ENCODE measurements at regions not wholly inside any gene's neighbourhood (a gene's known extent, or its start where the extent isn't known, plus 50 kb on each side); places are given as distances from the start of the nearest gene placed in this dataset.

- H3K4me3 Mint-ChIP-seq: no peak overlapping the region
- TF ChIP-seq CTCF (IDR thresholded peaks at IDR 0.05): no peak
- DNase-seq: no peak
- H3K27me3 Mint-ChIP-seq (ENCODE audit: low read depth, poor library complexity): peaks cover 5% of the 10 kb centered on the region
- no peaks in the 10 kb centered on the region for H3K9me3 Mint-ChIP-seq
- peaks cover 55% of the 10 kb centered on the region for H3K4me1 Mint-ChIP-seq
- H3K36me3 Mint-ChIP-seq (ENCODE audit: low read depth): no peaks in the 10 kb centered on the region
- H3K27ac Mint-ChIP-seq: peak overlapping the region; percentile 77
Observed at GRCh38 chrX:110419512-110419911, 60.9 kb downstream of the RTL9 start.

- H3K36me3 Mint-ChIP-seq (ENCODE audit: low read depth): no peaks in the 10 kb centered on the region
- no peak overlapping the region for H3K4me3 Mint-ChIP-seq
- no peak for DNase-seq
- no peak overlapping the region for H3K27ac Mint-ChIP-seq
- TF ChIP-seq CTCF (IDR thresholded peaks at IDR 0.05): peak; percentile 40
- H3K9me3 Mint-ChIP-seq: no peaks in the 10 kb centered on the region
- H3K27me3 Mint-ChIP-seq (ENCODE audit: low read depth, poor library complexity): peaks cover 5% of the 10 kb centered on the region
- H3K4me1 Mint-ChIP-seq: peaks cover 60% of the 10 kb centered on the region
Observed at GRCh38 chrX:110420771-110421499, 62.3 kb downstream of the RTL9 start.

GRCh38 chrX:110421500-110422455 is 63.1 kb downstream of the RTL9 start:
- Mint-ChIP-seq H3K27ac (no peak overlapping the region), H3K4me1 (peaks cover 66% of the 10 kb centered on the region), H3K4me3 (no peak overlapping the region), H3K27me3 (ENCODE audit: low read depth, poor library complexity) (peaks cover 5% of the 10 kb centered on the region), H3K9me3 (no peaks in the 10 kb centered on the region), H3K36me3 (ENCODE audit: low read depth) (no peaks in the 10 kb centered on the region)
- no peak for DNase-seq
- TF ChIP-seq CTCF (IDR thresholded peaks at IDR 0.05): no peak

GRCh38 chrX:110425222-110426154 is 66.8 kb downstream of the RTL9 start:
- no peak for DNase-seq
- peaks cover 5% of the 10 kb centered on the region for H3K27me3 Mint-ChIP-seq (ENCODE audit: low read depth, poor library complexity)
- peaks cover 56% of the 10 kb centered on the region for H3K4me1 Mint-ChIP-seq
- H3K9me3 Mint-ChIP-seq: peaks cover 4% of the 10 kb centered on the region
- H3K4me3 Mint-ChIP-seq: no peak overlapping the region
- no peaks in the 10 kb centered on the region for H3K36me3 Mint-ChIP-seq (ENCODE audit: low read depth)
- TF ChIP-seq CTCF (IDR thresholded peaks at IDR 0.05): no peak
- H3K27ac Mint-ChIP-seq: peak overlapping the region; percentile 37

- H3K27me3 Mint-ChIP-seq (ENCODE audit: low read depth, poor library complexity): peaks cover 3% of the 10 kb centered on the region
- H3K27ac Mint-ChIP-seq: peak overlapping the region; percentile 37
- no peak for TF ChIP-seq CTCF (IDR thresholded peaks at IDR 0.05)
- peaks cover 4% of the 10 kb centered on the region for H3K9me3 Mint-ChIP-seq
- DNase-seq: no peak
- no peak overlapping the region for H3K4me3 Mint-ChIP-seq
- peaks cover 53% of the 10 kb centered on the region for H3K4me1 Mint-ChIP-seq
- no peaks in the 10 kb centered on the region for H3K36me3 Mint-ChIP-seq (ENCODE audit: low read depth)
Observed at GRCh38 chrX:110426155-110426504, 67.5 kb downstream of the RTL9 start.
